HepG2 (cell line): ENCODE measurements at regions not wholly inside any gene's neighbourhood (a gene's known extent, or its start where the extent isn't known, plus 50 kb on each side); places are given as distances from the start of the nearest gene placed in this dataset.

Source experiments
- BHLHE40 ChIP-seq: IDR thresholded peaks from 2 replicates; pipeline ENCODE4 v1.6.1; 2011; ENCODE audit warnings: low read length, improper control_type of control experiment
- DMAP1 ChIP-seq: IDR thresholded peaks from 2 replicates; pipeline ENCODE4 v1.6.1; 2016
- HNRNPK ChIP-seq: fragments of 200-400 bp; formaldehyde crosslinking; IDR thresholded peaks from 2 replicates; pipeline ENCODE4 v1.6.1; 2018; ENCODE audit warnings: low read length, low read depth, moderate library complexity, mild to moderate bottlenecking; ENCODE audit not compliant: poor library complexity, severe bottlenecking
- JUND ChIP-seq: sonication (generic); formaldehyde crosslinking; IDR thresholded peaks from 2 replicates; pipeline ENCODE4 v1.8.0; 2022; ENCODE audit warnings: mild to moderate bottlenecking, missing genetic modification reagents
- MAFF ChIP-seq: IDR thresholded peaks from 2 replicates; pipeline ENCODE4 v1.6.1; 2011; ENCODE audit warnings: low read depth, low read length, improper control_type of control experiment
- MEF2D ChIP-seq: sonication (generic); formaldehyde crosslinking; IDR thresholded peaks from 2 replicates; pipeline ENCODE4 v1.5.1; 2020; ENCODE audit warnings: mild to moderate bottlenecking, missing genetic modification reagents
- REPIN1 ChIP-seq: sonication (generic); formaldehyde crosslinking; IDR thresholded peaks from 2 replicates; pipeline ENCODE4 v1.8.0; 2022; ENCODE audit warnings: missing genetic modification reagents, low read depth, mild to moderate bottlenecking, borderline replicate concordance
- REXO4 ChIP-seq: sonication (generic); formaldehyde crosslinking; IDR thresholded peaks from 2 replicates; pipeline ENCODE4 v1.8.0; 2022; ENCODE audit warnings: missing genetic modification reagents, mild to moderate bottlenecking, borderline replicate concordance
- RXRB ChIP-seq: IDR thresholded peaks from 2 replicates; pipeline ENCODE4 v1.6.1; 2016; ENCODE audit warnings: borderline replicate concordance, missing genetic modification reagents, missing compliant biosample characterization
- SETDB1 ChIP-seq: sonication (generic); formaldehyde crosslinking; IDR thresholded peaks from 2 replicates; pipeline ENCODE4 v1.5.1; 2020; ENCODE audit warnings: missing genetic modification reagents, mild to moderate bottlenecking, borderline replicate concordance
- SMARCC2 ChIP-seq: fragments of 450-650 bp; IDR thresholded peaks from 2 replicates; pipeline ENCODE4 v1.6.1; 2017; ENCODE audit warnings: antibody characterized with exemption, mild to moderate bottlenecking
- TSC22D2 ChIP-seq: sonication (generic); formaldehyde crosslinking; IDR thresholded peaks from 2 replicates; pipeline ENCODE4 v1.5.1; 2020; ENCODE audit warnings: missing genetic modification reagents, mild to moderate bottlenecking, borderline replicate concordance
- ZBTB3 ChIP-seq: sonication (generic); formaldehyde crosslinking; IDR thresholded peaks from 2 replicates; pipeline ENCODE4 v1.4.0; 2020; ENCODE audit warnings: low read depth, mild to moderate bottlenecking, moderate library complexity, missing genetic modification reagents, borderline replicate concordance
- ZNF30 ChIP-seq: sonication (generic); formaldehyde crosslinking; IDR thresholded peaks from 2 replicates; pipeline ENCODE4 v1.5.0; 2020; ENCODE audit warnings: mild to moderate bottlenecking, missing genetic modification reagents
- ZNF781 ChIP-seq: sonication (generic); formaldehyde crosslinking; IDR thresholded peaks from 2 replicates; pipeline ENCODE4 v1.5.1; 2020; ENCODE audit warnings: borderline replicate concordance, mild to moderate bottlenecking, missing genetic modification reagents; ENCODE audit errors: not compliant biosample characterization
- TF ChIP-seq, protein P1 (sequence below): sonication (generic); formaldehyde crosslinking; conservative IDR thresholded peaks from 2 replicates; pipeline ENCODE4 v1.4.0; 2020; ENCODE audit warnings: missing genetic modification reagents
- TF ChIP-seq, protein P2 (sequence below): sonication (generic); formaldehyde crosslinking; IDR thresholded peaks from 2 replicates; pipeline ENCODE4 v1.8.1; 2023; ENCODE audit warnings: mild to moderate bottlenecking, moderate library complexity, missing genetic modification reagents
- TF ChIP-seq, protein P3 (sequence below): sonication (generic); formaldehyde crosslinking; IDR thresholded peaks from 2 replicates; pipeline ENCODE4 v1.5.1; 2020; ENCODE audit warnings: missing genetic modification reagents, mild to moderate bottlenecking, borderline replicate concordance
- TF ChIP-seq, protein P4 (sequence below): sonication (generic); formaldehyde crosslinking; IDR thresholded peaks from 2 replicates; pipeline ENCODE4 v1.4.0; 2020; ENCODE audit warnings: missing genetic modification reagents
- TF ChIP-seq, protein P5 (sequence below): sonication (generic); formaldehyde crosslinking; IDR thresholded peaks from 2 replicates; pipeline ENCODE4 v1.4.0; 2020; ENCODE audit warnings: mild to moderate bottlenecking, missing genetic modification reagents, borderline replicate concordance

DNA sequence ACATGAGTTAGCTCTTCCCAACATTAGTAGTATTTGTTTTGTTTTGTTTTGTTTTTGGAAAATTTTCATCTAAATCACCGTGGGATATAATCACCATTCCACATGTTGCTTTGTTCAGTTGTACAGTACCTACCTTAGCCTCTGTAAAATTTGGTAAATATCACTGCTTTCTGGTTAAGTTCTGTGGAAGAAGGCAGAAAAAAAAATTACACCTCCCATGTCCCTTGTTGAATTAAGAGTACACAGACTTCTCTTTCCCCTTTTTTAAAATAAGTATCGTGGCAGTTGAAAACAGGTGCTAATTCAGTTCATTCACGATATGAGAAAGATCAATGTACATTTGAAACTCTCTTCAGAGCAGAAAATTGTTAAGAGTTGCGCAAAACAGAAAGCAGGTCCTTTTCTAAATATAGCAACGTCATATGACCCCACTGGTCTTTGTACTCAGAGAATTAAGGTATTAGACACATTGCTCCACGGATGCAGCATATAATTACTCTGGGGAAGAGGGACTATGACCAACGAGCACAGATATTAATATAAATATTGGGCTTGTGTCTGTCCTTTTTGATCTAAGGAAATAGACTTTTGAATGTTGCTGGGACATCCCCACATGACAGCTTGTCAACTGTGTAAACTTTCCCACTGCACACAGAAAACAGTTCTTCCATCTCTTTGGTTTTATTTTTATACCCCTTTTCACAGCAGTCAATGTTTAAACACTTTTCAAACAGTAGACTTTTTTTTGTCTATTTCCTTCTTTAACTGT is 58.6 kb upstream of the ZNF217 start (continued):
- TF ChIP-seq JUND (CRISPR knock-in tag): peak; percentile 36; the same call in 1 of the 2 replicates
- TF ChIP-seq RXRB (CRISPR knock-in tag): peak; percentile 94
- no peak for TF ChIP-seq ZNF30
- peak; percentile 65; the same call in 1 of the 2 replicates for TF ChIP-seq REPIN1 (CRISPR knock-in tag)
- no peak for TF ChIP-seq SMARCC2
- peak; percentile 92 for TF ChIP-seq DMAP1 (CRISPR knock-in tag)
- TF ChIP-seq, protein P1, sequence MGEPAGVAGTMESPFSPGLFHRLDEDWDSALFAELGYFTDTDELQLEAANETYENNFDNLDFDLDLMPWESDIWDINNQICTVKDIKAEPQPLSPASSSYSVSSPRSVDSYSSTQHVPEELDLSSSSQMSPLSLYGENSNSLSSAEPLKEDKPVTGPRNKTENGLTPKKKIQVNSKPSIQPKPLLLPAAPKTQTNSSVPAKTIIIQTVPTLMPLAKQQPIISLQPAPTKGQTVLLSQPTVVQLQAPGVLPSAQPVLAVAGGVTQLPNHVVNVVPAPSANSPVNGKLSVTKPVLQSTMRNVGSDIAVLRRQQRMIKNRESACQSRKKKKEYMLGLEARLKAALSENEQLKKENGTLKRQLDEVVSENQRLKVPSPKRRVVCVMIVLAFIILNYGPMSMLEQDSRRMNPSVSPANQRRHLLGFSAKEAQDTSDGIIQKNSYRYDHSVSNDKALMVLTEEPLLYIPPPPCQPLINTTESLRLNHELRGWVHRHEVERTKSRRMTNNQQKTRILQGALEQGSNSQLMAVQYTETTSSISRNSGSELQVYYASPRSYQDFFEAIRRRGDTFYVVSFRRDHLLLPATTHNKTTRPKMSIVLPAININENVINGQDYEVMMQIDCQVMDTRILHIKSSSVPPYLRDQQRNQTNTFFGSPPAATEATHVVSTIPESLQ (CRISPR knock-in tag): peak; percentile 92; the same call in 1 of the 2 replicates
- no peak for TF ChIP-seq MAFF
- peak; percentile 25 for TF ChIP-seq ZNF781 (CRISPR knock-in tag)
- TF ChIP-seq HNRNPK: no peak
- TF ChIP-seq, protein P2, sequence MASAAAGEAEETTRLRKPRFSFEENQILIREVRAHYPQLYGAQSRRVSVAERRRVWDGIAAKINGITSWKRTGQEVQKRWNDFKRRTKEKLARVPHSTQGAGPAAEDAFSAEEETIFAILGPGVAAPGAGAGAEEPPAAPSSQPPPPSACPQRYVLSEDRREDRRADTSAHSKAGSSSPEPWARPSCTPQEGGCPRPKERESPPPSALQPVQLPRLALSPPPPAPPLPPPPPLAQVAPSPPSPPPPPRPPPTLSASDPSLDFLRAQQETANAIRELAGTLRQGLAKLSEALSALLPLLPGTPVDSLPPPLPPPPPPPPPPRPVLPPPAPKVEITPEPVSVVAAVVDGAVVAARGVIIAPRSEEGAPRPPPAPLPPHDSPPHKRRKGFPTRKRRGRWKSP (CRISPR knock-in tag): peak; percentile 87; the same call in 1 of the 2 replicates
- TF ChIP-seq REXO4 (CRISPR knock-in tag): no peak
- no peak for TF ChIP-seq ZBTB3
- no peak for TF ChIP-seq TSC22D2 (CRISPR knock-in tag)
- no peak for TF ChIP-seq BHLHE40
- TF ChIP-seq, protein P3, sequence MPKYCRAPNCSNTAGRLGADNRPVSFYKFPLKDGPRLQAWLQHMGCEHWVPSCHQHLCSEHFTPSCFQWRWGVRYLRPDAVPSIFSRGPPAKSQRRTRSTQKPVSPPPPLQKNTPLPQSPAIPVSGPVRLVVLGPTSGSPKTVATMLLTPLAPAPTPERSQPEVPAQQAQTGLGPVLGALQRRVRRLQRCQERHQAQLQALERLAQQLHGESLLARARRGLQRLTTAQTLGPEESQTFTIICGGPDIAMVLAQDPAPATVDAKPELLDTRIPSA: no peak
- TF ChIP-seq, protein P4, sequence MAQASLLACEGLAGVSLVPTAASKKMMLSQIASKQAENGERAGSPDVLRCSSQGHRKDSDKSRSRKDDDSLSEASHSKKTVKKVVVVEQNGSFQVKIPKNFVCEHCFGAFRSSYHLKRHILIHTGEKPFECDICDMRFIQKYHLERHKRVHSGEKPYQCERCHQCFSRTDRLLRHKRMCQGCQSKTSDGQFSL: no peak; the same call in 1 of the 2 replicates
- TF ChIP-seq, protein P5, sequence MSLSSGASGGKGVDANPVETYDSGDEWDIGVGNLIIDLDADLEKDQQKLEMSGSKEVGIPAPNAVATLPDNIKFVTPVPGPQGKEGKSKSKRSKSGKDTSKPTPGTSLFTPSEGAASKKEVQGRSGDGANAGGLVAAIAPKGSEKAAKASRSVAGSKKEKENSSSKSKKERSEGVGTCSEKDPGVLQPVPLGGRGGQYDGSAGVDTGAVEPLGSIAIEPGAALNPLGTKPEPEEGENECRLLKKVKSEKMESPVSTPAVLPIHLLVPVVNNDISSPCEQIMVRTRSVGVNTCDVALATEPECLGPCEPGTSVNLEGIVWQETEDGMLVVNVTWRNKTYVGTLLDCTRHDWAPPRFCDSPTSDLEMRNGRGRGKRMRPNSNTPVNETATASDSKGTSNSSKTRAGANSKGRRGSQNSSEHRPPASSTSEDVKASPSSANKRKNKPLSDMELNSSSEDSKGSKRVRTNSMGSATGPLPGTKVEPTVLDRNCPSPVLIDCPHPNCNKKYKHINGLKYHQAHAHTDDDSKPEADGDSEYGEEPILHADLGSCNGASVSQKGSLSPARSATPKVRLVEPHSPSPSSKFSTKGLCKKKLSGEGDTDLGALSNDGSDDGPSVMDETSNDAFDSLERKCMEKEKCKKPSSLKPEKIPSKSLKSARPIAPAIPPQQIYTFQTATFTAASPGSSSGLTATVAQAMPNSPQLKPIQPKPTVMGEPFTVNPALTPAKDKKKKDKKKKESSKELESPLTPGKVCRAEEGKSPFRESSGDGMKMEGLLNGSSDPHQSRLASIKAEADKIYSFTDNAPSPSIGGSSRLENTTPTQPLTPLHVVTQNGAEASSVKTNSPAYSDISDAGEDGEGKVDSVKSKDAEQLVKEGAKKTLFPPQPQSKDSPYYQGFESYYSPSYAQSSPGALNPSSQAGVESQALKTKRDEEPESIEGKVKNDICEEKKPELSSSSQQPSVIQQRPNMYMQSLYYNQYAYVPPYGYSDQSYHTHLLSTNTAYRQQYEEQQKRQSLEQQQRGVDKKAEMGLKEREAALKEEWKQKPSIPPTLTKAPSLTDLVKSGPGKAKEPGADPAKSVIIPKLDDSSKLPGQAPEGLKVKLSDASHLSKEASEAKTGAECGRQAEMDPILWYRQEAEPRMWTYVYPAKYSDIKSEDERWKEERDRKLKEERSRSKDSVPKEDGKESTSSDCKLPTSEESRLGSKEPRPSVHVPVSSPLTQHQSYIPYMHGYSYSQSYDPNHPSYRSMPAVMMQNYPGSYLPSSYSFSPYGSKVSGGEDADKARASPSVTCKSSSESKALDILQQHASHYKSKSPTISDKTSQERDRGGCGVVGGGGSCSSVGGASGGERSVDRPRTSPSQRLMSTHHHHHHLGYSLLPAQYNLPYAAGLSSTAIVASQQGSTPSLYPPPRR: peak; percentile 89; the same call in 1 of the 2 replicates
- peak; percentile 100 for TF ChIP-seq MEF2D (CRISPR knock-in tag)
- no peak for TF ChIP-seq SETDB1 (CRISPR knock-in tag)
